HCT116 (cell line): ENCODE measurements at regions not wholly inside any gene's neighbourhood (a gene's known extent, or its start where the extent isn't known, plus 50 kb on each side); places are given as distances from the start of the nearest gene placed in this dataset.

Experiments
- CEBPB ChIP-seq: IDR thresholded peaks from 2 replicates; pipeline ENCODE4 v1.6.1; 2012; ENCODE audit warnings: low read depth
- CTCF ChIP-seq, 3 experiments: fragments of 200-600 bp in 1 of 3; sonication (generic) in 1 of 3; IDR thresholded peaks in 2 of 3; conservative IDR thresholded peaks in 1 of 3; 2 replicates each; pipeline ENCODE4 v1.5.1; 2012 to 2017; ENCODE audit warnings: low read depth in 2 of 3, low read length in 2 of 3, antibody characterized with exemption in 1 of 3, borderline replicate concordance in 1 of 3, control low read depth in 1 of 3, mild to moderate bottlenecking in 1 of 3, mixed read lengths in 1 of 3, mixed run types in 1 of 3, moderate library complexity in 1 of 3; ENCODE audit not compliant: insufficient read depth in 1 of 3
- EGR1 ChIP-seq: IDR thresholded peaks from 2 replicates; pipeline ENCODE4 v1.6.1; 2012; ENCODE audit warnings: low read depth
- EZH2 ChIP-seq: fragments of 200-600 bp; sonication (generic); IDR thresholded peaks from 2 replicates; pipeline ENCODE4 v1.6.1; 2017; ENCODE audit warnings: antibody characterized with exemption, mixed run types
- POLR2A ChIP-seq: IDR thresholded peaks from 2 replicates; pipeline ENCODE4 v1.7.0; 2011; ENCODE audit warnings: borderline replicate concordance; ENCODE audit not compliant: insufficient read depth, insufficient read length; ENCODE audit errors: extremely low read depth
- SP1 ChIP-seq: IDR thresholded peaks from 2 replicates; pipeline ENCODE4 v1.6.1; 2012; ENCODE audit warnings: low read depth
- YY1 ChIP-seq: IDR thresholded peaks from 2 replicates; pipeline ENCODE4 v1.6.1; 2011; ENCODE audit warnings: low read length, low read depth, moderate library complexity, mild to moderate bottlenecking; ENCODE audit not compliant: insufficient replicate concordance; ENCODE audit errors: extremely low read depth
- ZFX ChIP-seq: fragments of 450-650 bp; IDR thresholded peaks from 2 replicates; pipeline ENCODE4 v1.6.1; 2017
- ZNF274 ChIP-seq: fragments of 200-500 bp; sonication (Bioruptor generic); IDR thresholded peaks from 2 replicates; pipeline ENCODE4 v1.6.1; 2014; ENCODE audit warnings: mild to moderate bottlenecking, low read depth, low read length, inconsistent platforms

GRCh38 chr2:173669888-173670287 is 295.3 kb downstream of the SP3 start:
- TF ChIP-seq POLR2A, result no peak
- TF ChIP-seq CTCF (IDR thresholded peaks at IDR 0.05 in 2 of 3, conservative IDR thresholded peaks at IDR 0.05 in 1 of 3; ENCODE audit: borderline replicate concordance in 1 of 3, insufficient read depth in 1 of 3, low read depth in 2 of 3, low read length in 2 of 3), result no peak
- no peak for TF ChIP-seq EZH2
- TF ChIP-seq ZFX, result no peak
- no peak for TF ChIP-seq ZNF274
- TF ChIP-seq CEBPB, result no peak
- TF ChIP-seq YY1, result no peak
- no peak for TF ChIP-seq EGR1
- no peak for TF ChIP-seq SP1
